WTC11 (cell line): ENCODE measurements at regions not wholly inside any gene's neighbourhood (a gene's known extent, or its start where the extent isn't known, plus 50 kb on each side); places are given as distances from the start of the nearest gene placed in this dataset.

Source experiments
- CBFB ChIP-seq: sonication (generic); formaldehyde crosslinking; IDR thresholded peaks from 2 replicates; pipeline ENCODE4 v1.8.1; 2022; ENCODE audit warnings: mild to moderate bottlenecking, low read depth, missing genetic modification reagents
- ETV6 ChIP-seq: sonication (generic); formaldehyde crosslinking; IDR thresholded peaks from 2 replicates; pipeline ENCODE4 v1.8.1; 2022; ENCODE audit warnings: mild to moderate bottlenecking, missing genetic modification reagents
- FOXK1 ChIP-seq: sonication (generic); formaldehyde crosslinking; IDR thresholded peaks from 2 replicates; pipeline ENCODE4 v1.8.0; 2022; ENCODE audit warnings: mild to moderate bottlenecking, moderate library complexity, missing genetic modification reagents
- GRHL2 ChIP-seq: fragments of 250-450 bp; sonication (Bioruptor Pico); IDR thresholded peaks from 2 replicates; pipeline ENCODE4 v1.8.0; 2022; ENCODE audit warnings: mild to moderate bottlenecking, moderate library complexity; ENCODE audit not compliant: insufficient replicate concordance, severe bottlenecking
- IRF2 ChIP-seq: sonication (generic); formaldehyde crosslinking; IDR thresholded peaks from 2 replicates; pipeline ENCODE4 v1.8.0; 2022; ENCODE audit warnings: low read depth, missing genetic modification reagents, borderline replicate concordance
- MYBL2 ChIP-seq: sonication (generic); formaldehyde crosslinking; IDR thresholded peaks from 2 replicates; pipeline ENCODE4 v1.8.1; 2023; ENCODE audit warnings: mild to moderate bottlenecking, moderate library complexity, missing genetic modification reagents
- NFYB ChIP-seq: sonication (generic); formaldehyde crosslinking; conservative IDR thresholded peaks from 2 replicates; pipeline ENCODE4 v1.8.0; 2022; ENCODE audit warnings: low read depth, missing genetic modification reagents
- PRRX2 ChIP-seq: fragments of 250-450 bp; sonication (Bioruptor Pico); IDR thresholded peaks from 2 replicates; pipeline ENCODE4 v1.8.0; 2021; ENCODE audit warnings: mild to moderate bottlenecking
- RELA ChIP-seq: sonication (generic); formaldehyde crosslinking; IDR thresholded peaks from 2 replicates; pipeline ENCODE4 v1.8.1; 2022; ENCODE audit warnings: missing genetic modification reagents, mild to moderate bottlenecking, borderline replicate concordance
- SOX15 ChIP-seq: fragments of 250-450 bp; sonication (Bioruptor Pico); IDR thresholded peaks from 2 replicates; pipeline ENCODE4 v1.9.0; 2021; ENCODE audit warnings: mild to moderate bottlenecking
- TCF7 ChIP-seq: sonication (generic); formaldehyde crosslinking; IDR thresholded peaks from 2 replicates; pipeline ENCODE4 v1.8.0; 2022; ENCODE audit warnings: mild to moderate bottlenecking, low read depth, missing genetic modification reagents, moderate library complexity
- TEAD1 ChIP-seq: sonication (generic); formaldehyde crosslinking; IDR thresholded peaks from 2 replicates; pipeline ENCODE4 v1.8.0; 2022; ENCODE audit warnings: mild to moderate bottlenecking, missing genetic modification reagents
- ZBTB21 ChIP-seq: sonication (generic); formaldehyde crosslinking; IDR thresholded peaks from 2 replicates; pipeline ENCODE4 v1.8.1; 2023; ENCODE audit warnings: mild to moderate bottlenecking, missing genetic modification reagents, borderline replicate concordance
- ZNF138 ChIP-seq: sonication (generic); formaldehyde crosslinking; conservative IDR thresholded peaks from 2 replicates; pipeline ENCODE4 v1.8.1; 2022; ENCODE audit warnings: mild to moderate bottlenecking, moderate library complexity, missing genetic modification reagents
- ZNF317 ChIP-seq: sonication (generic); formaldehyde crosslinking; IDR thresholded peaks from 2 replicates; pipeline ENCODE4 v1.8.1; 2023; ENCODE audit warnings: low read depth, mild to moderate bottlenecking, moderate library complexity, missing genetic modification reagents, borderline replicate concordance
- ZNF396 ChIP-seq: fragments of 250-450 bp; sonication (Bioruptor Pico); IDR thresholded peaks from 2 replicates; pipeline ENCODE4 v1.8.0; 2021; ENCODE audit warnings: mild to moderate bottlenecking, moderate library complexity, borderline replicate concordance
- ZNF671 ChIP-seq: fragments of 250-450 bp; sonication (Bioruptor Pico); IDR thresholded peaks from 2 replicates; pipeline ENCODE4 v1.8.0; 2021; ENCODE audit warnings: mild to moderate bottlenecking
- TF ChIP-seq, protein P1 (sequence below): sonication (generic); formaldehyde crosslinking; IDR thresholded peaks from 2 replicates; pipeline ENCODE4 v1.8.1; 2023; ENCODE audit warnings: mild to moderate bottlenecking, moderate library complexity, missing genetic modification reagents
- TF ChIP-seq, protein P2 (sequence below): sonication (generic); formaldehyde crosslinking; IDR thresholded peaks from 2 replicates; pipeline ENCODE4 v1.8.0; 2022; ENCODE audit warnings: mild to moderate bottlenecking, missing genetic modification reagents
- TF ChIP-seq, protein P3 (sequence below): sonication (generic); formaldehyde crosslinking; conservative IDR thresholded peaks from 2 replicates; pipeline ENCODE4 v1.8.1; 2023; ENCODE audit warnings: mild to moderate bottlenecking, low read depth, missing genetic modification reagents, moderate library complexity
- TF ChIP-seq, protein P4 (sequence below): sonication (generic); formaldehyde crosslinking; IDR thresholded peaks from 2 replicates; pipeline ENCODE4 v1.8.0; 2023; ENCODE audit warnings: missing genetic modification reagents, mild to moderate bottlenecking, borderline replicate concordance
- TF ChIP-seq, protein P5 (sequence below): sonication (generic); formaldehyde crosslinking; IDR thresholded peaks from 2 replicates; pipeline ENCODE4 v1.8.0; 2022; ENCODE audit warnings: mild to moderate bottlenecking, missing genetic modification reagents
- TF ChIP-seq, protein P6 (sequence below): fragments of 250-450 bp; sonication (Bioruptor Pico); IDR thresholded peaks from 2 replicates; pipeline ENCODE4 v1.9.0; 2021; ENCODE audit warnings: mild to moderate bottlenecking
- TF ChIP-seq, protein P7 (sequence below): fragments of 250-450 bp; sonication (Bioruptor Pico); IDR thresholded peaks from 2 replicates; pipeline ENCODE4 v1.9.0; 2021; ENCODE audit warnings: mild to moderate bottlenecking

DNA sequence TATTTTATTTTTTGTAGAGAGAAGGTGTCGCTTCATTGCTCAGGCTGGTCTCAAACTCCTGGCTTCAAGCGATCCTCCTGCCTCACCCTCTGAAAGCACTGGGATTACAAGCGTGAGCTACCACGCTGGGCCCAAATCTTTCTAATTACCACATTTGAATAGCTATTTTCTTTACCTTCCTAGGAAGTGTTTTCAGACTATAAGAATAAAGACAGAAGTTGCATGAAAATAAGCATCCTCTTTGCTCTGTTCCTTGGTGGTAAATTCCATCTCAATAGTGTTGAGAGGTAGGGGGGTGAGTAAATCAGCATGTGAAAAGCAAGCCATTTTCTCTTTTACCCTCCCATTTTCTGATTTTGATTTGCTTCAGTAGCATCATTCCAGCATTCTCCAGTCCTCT lies 122.4 kb downstream of the LARP7 start (continued):
- TF ChIP-seq, protein P1, sequence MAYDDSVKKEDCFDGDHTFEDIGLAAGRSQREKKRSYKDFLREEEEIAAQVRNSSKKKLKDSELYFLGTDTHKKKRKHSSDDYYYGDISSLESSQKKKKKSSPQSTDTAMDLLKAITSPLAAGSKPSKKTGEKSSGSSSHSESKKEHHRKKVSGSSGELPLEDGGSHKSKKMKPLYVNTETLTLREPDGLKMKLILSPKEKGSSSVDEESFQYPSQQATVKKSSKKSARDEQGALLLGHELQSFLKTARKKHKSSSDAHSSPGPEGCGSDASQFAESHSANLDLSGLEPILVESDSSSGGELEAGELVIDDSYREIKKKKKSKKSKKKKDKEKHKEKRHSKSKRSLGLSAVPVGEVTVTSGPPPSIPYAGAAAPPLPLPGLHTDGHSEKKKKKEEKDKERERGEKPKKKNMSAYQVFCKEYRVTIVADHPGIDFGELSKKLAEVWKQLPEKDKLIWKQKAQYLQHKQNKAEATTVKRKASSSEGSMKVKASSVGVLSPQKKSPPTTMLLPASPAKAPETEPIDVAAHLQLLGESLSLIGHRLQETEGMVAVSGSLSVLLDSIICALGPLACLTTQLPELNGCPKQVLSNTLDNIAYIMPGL (CRISPR knock-in tag), result no peak
- TF ChIP-seq, protein P2, sequence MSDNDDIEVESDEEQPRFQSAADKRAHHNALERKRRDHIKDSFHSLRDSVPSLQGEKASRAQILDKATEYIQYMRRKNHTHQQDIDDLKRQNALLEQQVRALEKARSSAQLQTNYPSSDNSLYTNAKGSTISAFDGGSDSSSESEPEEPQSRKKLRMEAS (CRISPR knock-in tag), result no peak
- TF ChIP-seq PRRX2 (no peak), IRF2 (no peak), ZBTB21 (CRISPR knock-in tag) (0 out of 2 replicates have a peak, but pooled peaks have one; percentile 47), ETV6 (0 out of 2 replicates have a peak, but pooled peaks have one; percentile 42), CBFB (no peak), MYBL2 (CRISPR knock-in tag) (no peak), GRHL2 (CRISPR knock-in tag) (no peak), ZNF671 (CRISPR knock-in tag) (no peak), SOX15 (no peak), RELA (CRISPR knock-in tag) (no peak), TCF7 (CRISPR knock-in tag) (no peak), NFYB (CRISPR knock-in tag) (no peak), ZNF317 (no peak), FOXK1 (CRISPR knock-in tag) (peak; percentile 46; the same call in 1 of the 2 replicates), TEAD1 (CRISPR knock-in tag) (peak; percentile 82; the same call in 1 of the 2 replicates), ZNF138 (CRISPR knock-in tag) (no peak), ZNF396 (CRISPR knock-in tag) (no peak)
- TF ChIP-seq, protein P3, sequence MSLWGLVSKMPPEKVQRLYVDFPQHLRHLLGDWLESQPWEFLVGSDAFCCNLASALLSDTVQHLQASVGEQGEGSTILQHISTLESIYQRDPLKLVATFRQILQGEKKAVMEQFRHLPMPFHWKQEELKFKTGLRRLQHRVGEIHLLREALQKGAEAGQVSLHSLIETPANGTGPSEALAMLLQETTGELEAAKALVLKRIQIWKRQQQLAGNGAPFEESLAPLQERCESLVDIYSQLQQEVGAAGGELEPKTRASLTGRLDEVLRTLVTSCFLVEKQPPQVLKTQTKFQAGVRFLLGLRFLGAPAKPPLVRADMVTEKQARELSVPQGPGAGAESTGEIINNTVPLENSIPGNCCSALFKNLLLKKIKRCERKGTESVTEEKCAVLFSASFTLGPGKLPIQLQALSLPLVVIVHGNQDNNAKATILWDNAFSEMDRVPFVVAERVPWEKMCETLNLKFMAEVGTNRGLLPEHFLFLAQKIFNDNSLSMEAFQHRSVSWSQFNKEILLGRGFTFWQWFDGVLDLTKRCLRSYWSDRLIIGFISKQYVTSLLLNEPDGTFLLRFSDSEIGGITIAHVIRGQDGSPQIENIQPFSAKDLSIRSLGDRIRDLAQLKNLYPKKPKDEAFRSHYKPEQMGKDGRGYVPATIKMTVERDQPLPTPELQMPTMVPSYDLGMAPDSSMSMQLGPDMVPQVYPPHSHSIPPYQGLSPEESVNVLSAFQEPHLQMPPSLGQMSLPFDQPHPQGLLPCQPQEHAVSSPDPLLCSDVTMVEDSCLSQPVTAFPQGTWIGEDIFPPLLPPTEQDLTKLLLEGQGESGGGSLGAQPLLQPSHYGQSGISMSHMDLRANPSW (CRISPR knock-in tag), result no peak
- TF ChIP-seq, protein P4, sequence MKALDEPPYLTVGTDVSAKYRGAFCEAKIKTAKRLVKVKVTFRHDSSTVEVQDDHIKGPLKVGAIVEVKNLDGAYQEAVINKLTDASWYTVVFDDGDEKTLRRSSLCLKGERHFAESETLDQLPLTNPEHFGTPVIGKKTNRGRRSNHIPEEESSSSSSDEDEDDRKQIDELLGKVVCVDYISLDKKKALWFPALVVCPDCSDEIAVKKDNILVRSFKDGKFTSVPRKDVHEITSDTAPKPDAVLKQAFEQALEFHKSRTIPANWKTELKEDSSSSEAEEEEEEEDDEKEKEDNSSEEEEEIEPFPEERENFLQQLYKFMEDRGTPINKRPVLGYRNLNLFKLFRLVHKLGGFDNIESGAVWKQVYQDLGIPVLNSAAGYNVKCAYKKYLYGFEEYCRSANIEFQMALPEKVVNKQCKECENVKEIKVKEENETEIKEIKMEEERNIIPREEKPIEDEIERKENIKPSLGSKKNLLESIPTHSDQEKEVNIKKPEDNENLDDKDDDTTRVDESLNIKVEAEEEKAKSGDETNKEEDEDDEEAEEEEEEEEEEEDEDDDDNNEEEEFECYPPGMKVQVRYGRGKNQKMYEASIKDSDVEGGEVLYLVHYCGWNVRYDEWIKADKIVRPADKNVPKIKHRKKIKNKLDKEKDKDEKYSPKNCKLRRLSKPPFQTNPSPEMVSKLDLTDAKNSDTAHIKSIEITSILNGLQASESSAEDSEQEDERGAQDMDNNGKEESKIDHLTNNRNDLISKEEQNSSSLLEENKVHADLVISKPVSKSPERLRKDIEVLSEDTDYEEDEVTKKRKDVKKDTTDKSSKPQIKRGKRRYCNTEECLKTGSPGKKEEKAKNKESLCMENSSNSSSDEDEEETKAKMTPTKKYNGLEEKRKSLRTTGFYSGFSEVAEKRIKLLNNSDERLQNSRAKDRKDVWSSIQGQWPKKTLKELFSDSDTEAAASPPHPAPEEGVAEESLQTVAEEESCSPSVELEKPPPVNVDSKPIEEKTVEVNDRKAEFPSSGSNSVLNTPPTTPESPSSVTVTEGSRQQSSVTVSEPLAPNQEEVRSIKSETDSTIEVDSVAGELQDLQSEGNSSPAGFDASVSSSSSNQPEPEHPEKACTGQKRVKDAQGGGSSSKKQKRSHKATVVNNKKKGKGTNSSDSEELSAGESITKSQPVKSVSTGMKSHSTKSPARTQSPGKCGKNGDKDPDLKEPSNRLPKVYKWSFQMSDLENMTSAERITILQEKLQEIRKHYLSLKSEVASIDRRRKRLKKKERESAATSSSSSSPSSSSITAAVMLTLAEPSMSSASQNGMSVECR (CRISPR knock-in tag), result no peak
- TF ChIP-seq, protein P5, sequence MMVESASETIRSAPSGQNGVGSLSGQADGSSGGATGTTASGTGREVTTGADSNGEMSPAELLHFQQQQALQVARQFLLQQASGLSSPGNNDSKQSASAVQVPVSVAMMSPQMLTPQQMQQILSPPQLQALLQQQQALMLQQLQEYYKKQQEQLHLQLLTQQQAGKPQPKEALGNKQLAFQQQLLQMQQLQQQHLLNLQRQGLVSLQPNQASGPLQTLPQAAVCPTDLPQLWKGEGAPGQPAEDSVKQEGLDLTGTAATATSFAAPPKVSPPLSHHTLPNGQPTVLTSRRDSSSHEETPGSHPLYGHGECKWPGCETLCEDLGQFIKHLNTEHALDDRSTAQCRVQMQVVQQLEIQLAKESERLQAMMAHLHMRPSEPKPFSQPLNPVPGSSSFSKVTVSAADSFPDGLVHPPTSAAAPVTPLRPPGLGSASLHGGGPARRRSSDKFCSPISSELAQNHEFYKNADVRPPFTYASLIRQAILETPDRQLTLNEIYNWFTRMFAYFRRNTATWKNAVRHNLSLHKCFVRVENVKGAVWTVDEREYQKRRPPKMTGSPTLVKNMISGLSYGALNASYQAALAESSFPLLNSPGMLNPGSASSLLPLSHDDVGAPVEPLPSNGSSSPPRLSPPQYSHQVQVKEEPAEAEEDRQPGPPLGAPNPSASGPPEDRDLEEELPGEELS (CRISPR knock-in tag), result peak; percentile 60; the same call in 1 of the 2 replicates
- TF ChIP-seq, protein P6, sequence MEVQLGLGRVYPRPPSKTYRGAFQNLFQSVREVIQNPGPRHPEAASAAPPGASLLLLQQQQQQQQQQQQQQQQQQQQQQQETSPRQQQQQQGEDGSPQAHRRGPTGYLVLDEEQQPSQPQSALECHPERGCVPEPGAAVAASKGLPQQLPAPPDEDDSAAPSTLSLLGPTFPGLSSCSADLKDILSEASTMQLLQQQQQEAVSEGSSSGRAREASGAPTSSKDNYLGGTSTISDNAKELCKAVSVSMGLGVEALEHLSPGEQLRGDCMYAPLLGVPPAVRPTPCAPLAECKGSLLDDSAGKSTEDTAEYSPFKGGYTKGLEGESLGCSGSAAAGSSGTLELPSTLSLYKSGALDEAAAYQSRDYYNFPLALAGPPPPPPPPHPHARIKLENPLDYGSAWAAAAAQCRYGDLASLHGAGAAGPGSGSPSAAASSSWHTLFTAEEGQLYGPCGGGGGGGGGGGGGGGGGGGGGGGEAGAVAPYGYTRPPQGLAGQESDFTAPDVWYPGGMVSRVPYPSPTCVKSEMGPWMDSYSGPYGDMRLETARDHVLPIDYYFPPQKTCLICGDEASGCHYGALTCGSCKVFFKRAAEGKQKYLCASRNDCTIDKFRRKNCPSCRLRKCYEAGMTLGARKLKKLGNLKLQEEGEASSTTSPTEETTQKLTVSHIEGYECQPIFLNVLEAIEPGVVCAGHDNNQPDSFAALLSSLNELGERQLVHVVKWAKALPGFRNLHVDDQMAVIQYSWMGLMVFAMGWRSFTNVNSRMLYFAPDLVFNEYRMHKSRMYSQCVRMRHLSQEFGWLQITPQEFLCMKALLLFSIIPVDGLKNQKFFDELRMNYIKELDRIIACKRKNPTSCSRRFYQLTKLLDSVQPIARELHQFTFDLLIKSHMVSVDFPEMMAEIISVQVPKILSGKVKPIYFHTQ (CRISPR knock-in tag), result no peak
- TF ChIP-seq, protein P7, sequence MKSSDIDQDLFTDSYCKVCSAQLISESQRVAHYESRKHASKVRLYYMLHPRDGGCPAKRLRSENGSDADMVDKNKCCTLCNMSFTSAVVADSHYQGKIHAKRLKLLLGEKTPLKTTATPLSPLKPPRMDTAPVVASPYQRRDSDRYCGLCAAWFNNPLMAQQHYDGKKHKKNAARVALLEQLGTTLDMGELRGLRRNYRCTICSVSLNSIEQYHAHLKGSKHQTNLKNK (CRISPR knock-in tag), result peak; percentile 61; the same call in 1 of the 2 replicates
